ENCODE measurements at regions not wholly inside any gene's neighbourhood (a gene's known extent, or its start where the extent isn't known, plus 50 kb on each side); places are given as distances from the start of the nearest gene placed in this dataset.

- TF ChIP-seq ARNTL (CRISPR knock-in tag; IDR thresholded peaks at IDR 0.05; ENCODE audit: borderline replicate concordance, low read depth) (no peak), BACH2 (CRISPR knock-in tag; IDR thresholded peaks at IDR 0.05; ENCODE audit: borderline replicate concordance) (no peak), ZFP3 (CRISPR knock-in tag; IDR thresholded peaks at IDR 0.05) (no peak), ISL1 (CRISPR knock-in tag; IDR thresholded peaks at IDR 0.05) (no peak), PATZ1 (CRISPR knock-in tag; IDR thresholded peaks at IDR 0.05; ENCODE audit: borderline replicate concordance) (no peak), ZNF70 (CRISPR knock-in tag; IDR thresholded peaks at IDR 0.05) (no peak), CREB5 (CRISPR knock-in tag; IDR thresholded peaks at IDR 0.05; ENCODE audit: low read depth) (no peak)
Observed at GRCh38 chr1:232302376-232303221, 327.3 kb downstream of the SIPA1L2 start.
